HEK293T (cell line): ENCODE measurements at regions not wholly inside any gene's neighbourhood (a gene's known extent, or its start where the extent isn't known, plus 50 kb on each side); places are given as distances from the start of the nearest gene placed in this dataset.
"Not testable (repeated sequence)": the region's sequence is repeated elsewhere in the genome, so short reads cannot be mapped to it uniquely, and the experiment has no call there.

Source experiments
- CTCF ChIA-PET: fragments of 350-600 bp; formaldehyde crosslinking; extraction: SDS; loops from one replicate; lab custom pipeline; 2021; ENCODE audit warnings: antibody characterized with exemption, inconsistent platforms; lab: Yijun Ruan, JAX
- POLR2A ChIA-PET: fragments of 350-600 bp; formaldehyde crosslinking; extraction: SDS; loops from one replicate; lab custom pipeline; 2020; ENCODE audit warnings: antibody characterized with exemption, inconsistent platforms; lab: Yijun Ruan, JAX
- DNase-seq: peaks from one replicate; pipeline ENCODE4 v3.0.0; 2012; ENCODE audit warnings: mixed read lengths; ENCODE audit errors: extremely low spot score
- ARNT ChIP-seq: fragments of 450-650 bp; IDR thresholded peaks from 2 replicates; pipeline ENCODE4 v1.6.1; 2017; ENCODE audit warnings: mild to moderate bottlenecking
- BHLHE40 ChIP-seq: fragments of 450-650 bp; IDR thresholded peaks from 2 replicates; pipeline ENCODE4 v1.6.1; 2016; ENCODE audit warnings: mild to moderate bottlenecking, moderate library complexity, borderline replicate concordance
- CTBP1 ChIP-seq: fragments of 450-650 bp; IDR thresholded peaks from 2 replicates; pipeline ENCODE4 v1.6.1; 2016; ENCODE audit warnings: borderline replicate concordance
- ELF4 ChIP-seq: fragments of 450-650 bp; IDR thresholded peaks from 2 replicates; pipeline ENCODE4 v1.6.1; 2017; ENCODE audit warnings: antibody characterized with exemption
- FOXA1 ChIP-seq: fragments of 450-650 bp; IDR thresholded peaks from 2 replicates; pipeline ENCODE4 v1.6.1; 2016; ENCODE audit warnings: mild to moderate bottlenecking
- FOXK2 ChIP-seq: fragments of 450-650 bp; IDR thresholded peaks from 2 replicates; pipeline ENCODE4 v1.6.1; 2016; ENCODE audit warnings: mild to moderate bottlenecking
- FOXM1 ChIP-seq: fragments of 450-650 bp; IDR thresholded peaks from 2 replicates; pipeline ENCODE4 v1.6.1; 2017; ENCODE audit warnings: mild to moderate bottlenecking, borderline replicate concordance
- HDGF ChIP-seq: fragments of 450-650 bp; IDR thresholded peaks from 2 replicates; pipeline ENCODE4 v1.6.1; 2017; ENCODE audit warnings: antibody characterized with exemption, borderline replicate concordance
- L3MBTL2 ChIP-seq: fragments of 450-650 bp; conservative IDR thresholded peaks from 2 replicates; pipeline ENCODE4 v1.6.1; 2016; ENCODE audit warnings: mild to moderate bottlenecking
- LEF1 ChIP-seq: fragments of 450-650 bp; IDR thresholded peaks from 2 replicates; pipeline ENCODE4 v1.6.1; 2017; ENCODE audit warnings: mild to moderate bottlenecking, borderline replicate concordance
- NFRKB ChIP-seq: fragments of 450-650 bp; IDR thresholded peaks from 2 replicates; pipeline ENCODE4 v1.6.1; 2016; ENCODE audit warnings: mild to moderate bottlenecking, moderate library complexity
- SP1 ChIP-seq: fragments of 450-650 bp; IDR thresholded peaks from 2 replicates; pipeline ENCODE4 v1.6.1; 2017
- SUZ12 ChIP-seq: fragments of 450-650 bp; IDR thresholded peaks from 2 replicates; pipeline ENCODE4 v1.6.1; 2016; ENCODE audit warnings: mild to moderate bottlenecking
- TARDBP ChIP-seq: fragments of 450-650 bp; IDR thresholded peaks from 2 replicates; pipeline ENCODE4 v1.6.1; 2016
- ZNF384 ChIP-seq: fragments of 450-650 bp; IDR thresholded peaks from 2 replicates; pipeline ENCODE4 v1.6.1; 2016
- TF ChIP-seq, protein P1 (sequence below): fragments of 450-650 bp; IDR thresholded peaks from 2 replicates; pipeline ENCODE4 v1.6.1; 2016

DNA sequence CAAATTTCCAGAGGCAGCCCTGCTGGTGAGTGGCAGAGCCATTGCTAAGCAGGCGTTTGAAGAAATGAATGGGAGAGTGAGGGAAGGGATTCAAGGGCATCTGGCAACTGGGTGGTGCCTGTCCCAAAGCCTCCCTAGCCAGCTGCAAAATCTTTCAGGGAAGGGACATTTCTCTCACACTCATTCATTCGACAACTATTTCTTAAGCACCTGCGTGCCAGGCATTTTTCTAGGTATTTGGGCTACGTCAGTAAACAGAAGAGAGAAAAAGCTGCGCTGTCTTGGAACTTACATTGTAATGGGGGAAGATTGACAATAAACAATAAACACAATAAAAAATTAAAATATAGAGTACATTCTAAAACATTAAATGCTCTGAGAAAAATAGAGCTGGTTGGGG, 301.9 kb upstream of the USP24 start:
- no peak for DNase-seq
- POLR2A ChIA-PET = no interaction called here
- TF ChIP-seq FOXM1 (no peak), CTBP1 (no peak), ZNF384 (no peak), NFRKB (no peak)
- CTCF ChIA-PET = no interaction called here

DNA sequence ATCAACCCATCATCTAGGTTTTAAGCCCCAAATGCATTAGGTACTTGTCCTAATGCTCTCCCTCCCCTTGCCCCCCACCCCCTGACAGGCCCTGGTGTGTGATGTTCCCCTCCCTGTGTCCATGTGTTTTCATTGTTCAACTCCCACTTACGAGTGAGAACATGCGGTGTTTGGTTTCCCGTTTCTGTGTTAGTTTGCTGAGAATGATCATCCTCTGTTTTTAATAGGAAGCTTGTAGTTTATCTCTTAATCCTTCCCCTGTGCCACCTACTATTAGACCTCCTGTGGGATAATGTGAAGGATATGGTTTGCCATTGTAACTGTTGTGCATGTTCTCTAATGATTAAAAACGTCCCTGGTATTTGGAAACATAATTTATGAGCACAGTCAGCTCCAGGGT, 299.4 kb upstream of the USP24 start:
- CTCF ChIA-PET = not testable (repeated sequence)
- POLR2A ChIA-PET = interaction anchor here (0.8 kb wide), 1 partner anchor 9 kb away, joined by 3 read pairs; no protein-coding TSS in a partner anchor

DNA sequence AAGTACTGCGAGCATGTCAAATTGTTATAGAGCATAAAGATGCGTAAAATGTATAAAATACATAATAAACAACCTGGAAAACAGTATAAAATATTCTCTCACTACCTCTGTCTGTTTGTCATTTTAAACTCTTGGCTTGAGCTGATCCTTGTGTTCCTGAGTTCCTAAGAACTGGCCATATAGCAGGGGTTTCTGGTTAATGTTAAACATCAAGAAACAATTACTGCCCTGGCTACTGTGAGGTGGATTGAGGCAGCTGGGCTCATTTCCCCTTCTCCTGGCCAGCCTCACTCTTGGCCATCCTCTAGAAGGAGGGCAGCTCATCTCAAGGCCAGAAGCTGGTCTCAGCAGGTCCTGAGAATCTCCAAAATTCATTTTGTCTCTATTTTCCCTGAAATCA, 297.3 kb upstream of the USP24 start:
- POLR2A ChIA-PET = no interaction called here
- TF ChIP-seq, protein P1, sequence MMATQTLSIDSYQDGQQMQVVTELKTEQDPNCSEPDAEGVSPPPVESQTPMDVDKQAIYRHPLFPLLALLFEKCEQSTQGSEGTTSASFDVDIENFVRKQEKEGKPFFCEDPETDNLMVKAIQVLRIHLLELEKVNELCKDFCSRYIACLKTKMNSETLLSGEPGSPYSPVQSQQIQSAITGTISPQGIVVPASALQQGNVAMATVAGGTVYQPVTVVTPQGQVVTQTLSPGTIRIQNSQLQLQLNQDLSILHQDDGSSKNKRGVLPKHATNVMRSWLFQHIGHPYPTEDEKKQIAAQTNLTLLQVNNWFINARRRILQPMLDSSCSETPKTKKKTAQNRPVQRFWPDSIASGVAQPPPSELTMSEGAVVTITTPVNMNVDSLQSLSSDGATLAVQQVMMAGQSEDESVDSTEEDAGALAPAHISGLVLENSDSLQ = no peak
- TF ChIP-seq BHLHE40 = no peak
- TF ChIP-seq NFRKB = no peak
- no peak for TF ChIP-seq L3MBTL2
- TF ChIP-seq LEF1 = no peak
- TF ChIP-seq ZNF384 = no peak
- TF ChIP-seq ELF4 = no peak
- no peak for TF ChIP-seq ARNT
- no peak for TF ChIP-seq CTBP1
- TF ChIP-seq FOXK2 = no peak
- no peak for TF ChIP-seq HDGF
- TF ChIP-seq TARDBP = no peak
- no peak for TF ChIP-seq SUZ12
- TF ChIP-seq FOXM1 = no peak
- TF ChIP-seq FOXA1 = no peak
- CTCF ChIA-PET = no interaction called here
- no peak for DNase-seq

More for the DNA sequence above, 299.4 kb upstream of the USP24 start:
- DNase-seq = not testable (repeated sequence)

DNA sequence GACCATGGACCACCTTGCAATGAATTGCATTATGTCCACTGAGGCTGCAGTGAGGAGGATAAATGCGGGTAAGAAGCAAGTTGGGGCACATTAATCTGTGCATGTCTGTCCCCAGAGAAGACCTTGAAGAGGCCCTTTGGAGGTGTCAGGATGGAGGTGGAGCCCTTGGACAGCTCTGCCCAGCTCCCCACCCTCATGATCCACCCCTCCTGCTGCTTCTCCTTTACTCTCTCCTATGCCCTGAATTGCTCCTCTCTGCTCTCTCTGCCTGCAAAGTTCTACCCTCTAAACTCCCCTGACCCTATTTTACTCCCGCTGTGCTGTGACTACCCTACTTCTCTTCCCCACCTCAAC, 292.4 kb upstream of the USP24 start:
- POLR2A ChIA-PET = no interaction called here
- CTCF ChIA-PET = no interaction called here
- TF ChIP-seq FOXM1 (no peak), FOXK2 (no peak)
- TF ChIP-seq, protein P1 = no peak
- DNase-seq = no peak

DNA sequence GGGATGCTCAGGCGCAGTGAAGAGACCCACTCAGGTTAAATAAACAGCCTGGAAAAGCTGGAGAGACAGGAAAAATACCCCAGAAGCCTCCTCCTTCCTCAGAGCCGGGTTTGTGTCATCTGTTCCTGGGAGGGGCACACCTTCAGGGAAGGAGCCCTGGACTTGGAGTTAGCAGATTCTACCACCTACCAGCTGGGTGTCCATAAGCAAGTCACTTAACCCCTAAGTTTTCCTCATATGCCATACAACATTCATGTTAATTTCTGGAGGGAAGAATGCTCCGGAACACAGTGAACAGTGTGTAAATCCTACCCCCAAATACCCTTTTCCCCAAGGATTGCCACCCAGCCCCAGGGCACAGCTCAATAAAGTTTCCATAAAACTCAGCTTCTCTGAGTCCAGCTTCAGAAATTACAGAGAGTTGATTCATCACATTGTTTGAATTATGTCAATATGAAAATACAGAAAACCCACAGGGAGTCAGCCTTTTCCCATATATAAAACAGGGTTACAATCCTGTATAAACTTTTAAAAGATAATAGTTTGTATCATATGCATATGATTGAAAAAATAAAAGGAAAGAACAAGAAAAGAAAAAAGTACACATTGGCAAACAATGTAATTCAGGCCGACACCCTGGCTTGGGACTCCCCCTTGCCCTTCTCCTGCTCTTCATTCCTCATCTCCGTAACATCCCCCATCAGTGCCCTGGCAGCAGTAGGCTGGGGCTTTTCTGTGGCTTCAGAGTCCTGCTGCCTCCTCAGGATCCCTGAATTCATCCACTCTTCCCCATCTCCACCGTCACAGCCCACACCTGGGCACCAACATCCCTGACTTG, 291.8 kb upstream of the USP24 start:
- TF ChIP-seq, protein P1 = no peak
- CTCF ChIA-PET = no interaction called here
- POLR2A ChIA-PET = no interaction called here
- DNase-seq = no peak

DNA sequence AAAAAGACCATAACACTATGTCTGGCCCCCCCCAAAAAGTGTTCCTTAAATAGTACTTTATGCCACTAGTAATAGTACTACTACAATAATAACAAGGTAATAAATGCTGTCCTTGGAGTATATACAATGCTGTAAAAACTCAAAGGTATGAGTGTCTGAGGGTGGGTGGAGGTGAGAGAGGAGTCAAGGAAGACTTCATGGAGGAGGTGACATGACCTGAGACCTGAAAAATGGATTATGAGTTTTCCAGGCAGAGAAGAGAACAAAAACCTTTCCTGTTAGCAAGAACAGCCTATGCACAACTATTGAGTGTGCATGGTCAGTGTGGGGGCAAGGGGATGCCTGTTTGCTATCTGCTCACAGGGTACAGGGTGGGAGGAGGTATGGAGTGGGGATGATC, 290.2 kb upstream of the USP24 start:
- DNase-seq = no peak
- POLR2A ChIA-PET = no interaction called here
- TF ChIP-seq SP1 (no peak), FOXM1 (no peak), FOXK2 (no peak), L3MBTL2 (no peak), CTBP1 (no peak), FOXA1 (no peak), HDGF (no peak), ELF4 (no peak), ARNT (no peak), SUZ12 (no peak), LEF1 (no peak), BHLHE40 (no peak), TARDBP (no peak), NFRKB (no peak), ZNF384 (no peak)
- TF ChIP-seq, protein P1 = no peak
- CTCF ChIA-PET = interaction anchor here (1.0 kb wide), 1 partner anchor 26 kb away, joined by 3 read pairs; no protein-coding TSS in a partner anchor

DNA sequence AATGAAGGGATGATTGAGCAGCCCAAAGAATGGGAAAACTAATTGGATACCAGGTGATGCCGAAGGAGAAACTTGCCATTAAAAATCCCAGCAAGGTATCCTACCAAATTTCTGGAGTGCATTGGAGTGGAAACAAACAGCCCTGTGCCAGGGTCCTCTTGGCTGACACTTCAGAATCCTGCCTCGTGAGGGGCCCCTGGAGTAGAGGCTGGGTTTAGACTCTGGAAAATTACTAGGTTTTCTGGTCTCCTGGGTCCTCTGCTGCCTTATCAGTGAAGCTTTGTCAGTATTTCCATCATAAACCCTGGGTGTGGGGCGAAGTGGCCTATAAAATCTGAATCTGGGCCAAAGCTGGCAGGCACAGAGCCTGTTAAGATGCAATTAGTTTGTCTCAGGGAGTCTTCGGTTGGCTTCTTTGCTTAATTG, 289.2 kb upstream of the USP24 start:
- no peak for DNase-seq
- ChIA-PET POLR2A (no interaction called here), CTCF (interaction anchor here (1.0 kb wide), 1 partner anchor 25 kb away, joined by 3 read pairs; no protein-coding TSS in a partner anchor)
- no peak for TF ChIP-seq CTBP1
- TF ChIP-seq, protein P1 = no peak
- no peak for TF ChIP-seq SP1
- TF ChIP-seq ZNF384 = no peak
